DND-41 (cell line): ENCODE measurements at regions not wholly inside any gene's neighbourhood (a gene's known extent, or its start where the extent isn't known, plus 50 kb on each side); places are given as distances from the start of the nearest gene placed in this dataset.

ENCODE experiments used
- EZH2 ChIP-seq: IDR thresholded peaks from 3 replicates; pipeline ENCODE4 v1.6.1; 2012; ENCODE audit warnings: borderline replicate concordance, low read depth, mild to moderate bottlenecking, moderate library complexity, low read length, inconsistent platforms; ENCODE audit not compliant: severe bottlenecking
- TF ChIP-seq, protein P1 (sequence below): IDR thresholded peaks from 2 replicates; pipeline ENCODE4 v1.5.1; 2012; ENCODE audit warnings: borderline replicate concordance, low read length, moderate library complexity, mild to moderate bottlenecking; ENCODE audit not compliant: poor library complexity, severe bottlenecking; ENCODE audit errors: extremely low read depth

GRCh38 chr20:62554898-62555641 lies 79.3 kb upstream of the GATA5 start:
- TF ChIP-seq, protein P1, sequence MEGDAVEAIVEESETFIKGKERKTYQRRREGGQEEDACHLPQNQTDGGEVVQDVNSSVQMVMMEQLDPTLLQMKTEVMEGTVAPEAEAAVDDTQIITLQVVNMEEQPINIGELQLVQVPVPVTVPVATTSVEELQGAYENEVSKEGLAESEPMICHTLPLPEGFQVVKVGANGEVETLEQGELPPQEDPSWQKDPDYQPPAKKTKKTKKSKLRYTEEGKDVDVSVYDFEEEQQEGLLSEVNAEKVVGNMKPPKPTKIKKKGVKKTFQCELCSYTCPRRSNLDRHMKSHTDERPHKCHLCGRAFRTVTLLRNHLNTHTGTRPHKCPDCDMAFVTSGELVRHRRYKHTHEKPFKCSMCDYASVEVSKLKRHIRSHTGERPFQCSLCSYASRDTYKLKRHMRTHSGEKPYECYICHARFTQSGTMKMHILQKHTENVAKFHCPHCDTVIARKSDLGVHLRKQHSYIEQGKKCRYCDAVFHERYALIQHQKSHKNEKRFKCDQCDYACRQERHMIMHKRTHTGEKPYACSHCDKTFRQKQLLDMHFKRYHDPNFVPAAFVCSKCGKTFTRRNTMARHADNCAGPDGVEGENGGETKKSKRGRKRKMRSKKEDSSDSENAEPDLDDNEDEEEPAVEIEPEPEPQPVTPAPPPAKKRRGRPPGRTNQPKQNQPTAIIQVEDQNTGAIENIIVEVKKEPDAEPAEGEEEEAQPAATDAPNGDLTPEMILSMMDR = no peak
- no peak for TF ChIP-seq EZH2
